Pancreas (tissue), 10 donors: ENCODE measurements at regions not wholly inside any gene's neighbourhood (a gene's known extent, or its start where the extent isn't known, plus 50 kb on each side); places are given as distances from the start of the nearest gene placed in this dataset.

Experiments
- ATAC-seq, 4 donors: fragments of 200-7000 bp; cut with Tn5 transposase; one replicate each; pipeline versions ENCODE4 v1.8.0 to v1.9.1; 2020; ENCODE audit warnings: mild to moderate bottlenecking in 4 of 4, moderate library complexity in 4 of 4
- DNase-seq, 6 donors: peaks; one replicate each; pipeline ENCODE4 v3.0.0-alpha.2; 2020
- FAIRE-seq: peaks from 2 replicates; lab custom pipeline; 2012; peaks lifted over from hg19 to GRCh38; lab: Jason Lieb, UNC
- H3K27ac ChIP-seq, 4 donors: fragments of 200-600 bp; sonication (generic); 1 replicate in 3 of 4; 2 replicates in 1 of 4; pipeline versions ENCODE4 v1.5.0 to v1.8.0; 2020
- H3K27me3 ChIP-seq, 4 donors: fragments of 200-600 bp; one replicate each; pipeline ENCODE4 v1.8.0; 2021
- H3K36me3 ChIP-seq, 3 donors: fragments of 200-600 bp; sonication (generic) in 1 of 3; one replicate each; pipeline versions ENCODE4 v1.5.0 to v1.8.0; 2020 to 2021
- H3K4me1 ChIP-seq, 3 donors: fragments of 200-600 bp; one replicate each; pipeline ENCODE4 v1.8.0; 2021
- H3K4me3 ChIP-seq, 4 donors: fragments of 200-600 bp; sonication (generic) in 2 of 4; one replicate each; pipeline versions ENCODE4 v1.5.0 to v1.8.0; 2020 to 2021
- H3K9me3 ChIP-seq, 4 donors: fragments of 200-600 bp; one replicate each; pipeline ENCODE4 v1.8.0; 2021
- CTCF ChIP-seq, 4 donors: fragments of 200-600 bp; sonication (generic) in 3 of 4; IDR thresholded peaks; one replicate each; pipeline versions ENCODE4 v1.5.0 to v1.8.0; 2021; ENCODE audit warnings: antibody characterized with exemption in 4 of 4
- WGBS, 2 donors: extraction: QIAGEN DNeasy Blood & Tissue Kit; methylation state at CpG; one replicate each; pipeline ENCODE4 v1.1.7; 2013; 5-methylcytosine and 5-hydroxymethylcytosine counted together
- intact Hi-C, 3 donors: fragments of 100-400 bp; cut with DNase I; formaldehyde crosslinking; loops; one replicate each; pipeline versions ENCODE4 v1.11.1 to v1.14.2; 2022
- donor health status: healthy with polysubstance abuse.
- donor health status: DM: no; HTN: no; CAD: no; lungs with moderate emphysema.
- donor health status: DM: no; HTN: no; CAD: no.
- donor health status: control.
- donor health status: control.
- donor health status: Bipolar disorder and iron deficiency.
- donor health status: DM: yes; HTN: yes; CAD: no.
- donor health status: DM: no; HTN: no; CAD: no.
- donor health status: DM: no; HTN: no; CAD: no.
- donor health status: DM: yes; HTN: yes; CAD: no.

GRCh38 chr4:116362583-116362982 is 722.8 kb downstream of the TRAM1L1 start:
- intact Hi-C loops, result no loop called here
- FAIRE-seq, result no peak
- no peaks in the 10 kb centered on the region for H3K4me1 ChIP-seq

GRCh38 chr4:116361790-116362189 is 723.6 kb downstream of the TRAM1L1 start:
- no peak for FAIRE-seq
- no peak for TF ChIP-seq CTCF (IDR thresholded peaks at IDR 0.05)
- intact Hi-C loops, result no loop called here
- ATAC-seq, result peak in 2 of 4 donors; percentile 23 to 32
- WGBS, 2 donors, result 36 to 49% methylated on average over 4 of the region's 4 CpGs
- no peaks in the 10 kb centered on the region for H3K27me3 ChIP-seq
- no peak overlapping the region for H3K4me3 ChIP-seq
- H3K9me3 ChIP-seq, result no peaks in the 10 kb centered on the region
- no peaks in the 10 kb centered on the region for H3K4me1 ChIP-seq
- no peaks in the 10 kb centered on the region for H3K36me3 ChIP-seq
- no peak overlapping the region for H3K27ac ChIP-seq
- DNase-seq, result peak in 2 of 6 donors; percentile 18 to 21

More at GRCh38 chr4:116362583-116362982, 722.8 kb downstream of the TRAM1L1 start:
- H3K9me3 ChIP-seq, result no peaks in the 10 kb centered on the region
- ATAC-seq (no peak), DNase-seq (no peak)
- no peaks in the 10 kb centered on the region for H3K27me3 ChIP-seq
- H3K27ac ChIP-seq, result no peak overlapping the region
- TF ChIP-seq CTCF (IDR thresholded peaks at IDR 0.05), result no peak
- H3K36me3 ChIP-seq, result no peaks in the 10 kb centered on the region
- no peak overlapping the region for H3K4me3 ChIP-seq

GRCh38 chr4:116358633-116359222 is 726.6 kb downstream of the TRAM1L1 start:
- DNase-seq, result peak in 5 of 6 donors; percentile 50 to 86 (median 59)
- no peaks in the 10 kb centered on the region for H3K4me1 ChIP-seq
- intact Hi-C loops, result no loop called here
- peak; percentile 46 to 75 (median 52) for TF ChIP-seq CTCF (IDR thresholded peaks at IDR 0.05)
- WGBS, 2 donors, result 19 to 21% methylated on average over 11 of the region's 11 CpGs
- H3K27me3 ChIP-seq, result no peaks in the 10 kb centered on the region
- peak; percentile 88 to 99 (median 95) for ATAC-seq
- H3K4me3 ChIP-seq, result no peak overlapping the region
- H3K27ac ChIP-seq, result no peak overlapping the region
- no peaks in the 10 kb centered on the region for H3K9me3 ChIP-seq
- no peak for FAIRE-seq
- no peaks in the 10 kb centered on the region for H3K36me3 ChIP-seq

GRCh38 chr4:116357758-116358157 is 727.6 kb downstream of the TRAM1L1 start:
- H3K27me3 ChIP-seq, result peaks cover 0 to 3% (median 0%) of the 10 kb centered on the region in 4 donors
- intact Hi-C loops, result no loop called here
- no peaks in the 10 kb centered on the region for H3K9me3 ChIP-seq
- ATAC-seq (peak; percentile 41 to 68 (median 56)), FAIRE-seq (no peak), DNase-seq (peak in 3 of 6 donors; percentile 65 to 80 (median 66))
- H3K4me1 ChIP-seq, result no peaks in the 10 kb centered on the region
- H3K4me3 ChIP-seq, result no peak overlapping the region
- no peaks in the 10 kb centered on the region for H3K36me3 ChIP-seq
- 51 to 69% methylated on average over 4 of the region's 4 CpGs for WGBS, 2 donors
- no peak for TF ChIP-seq CTCF (IDR thresholded peaks at IDR 0.05)
- no peak overlapping the region for H3K27ac ChIP-seq

DNA sequence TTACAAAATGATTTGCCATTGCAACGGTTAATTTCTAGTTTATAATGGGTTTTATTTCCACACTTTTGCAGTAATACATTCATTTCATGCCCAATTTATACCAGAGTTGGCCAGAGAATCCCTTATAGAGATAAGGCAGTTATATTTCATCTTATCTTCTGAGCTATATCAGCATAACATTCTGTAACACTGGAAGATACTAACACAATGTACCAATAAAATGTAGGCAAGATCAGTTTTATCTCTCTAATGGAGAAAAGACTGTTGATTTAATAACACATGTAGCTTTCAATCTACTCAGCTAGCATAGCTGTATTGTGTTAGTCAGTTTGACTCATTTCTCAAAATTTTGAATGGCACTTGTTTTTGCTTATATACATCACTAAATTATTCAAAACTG is 738.6 kb downstream of the TRAM1L1 start:
- 53 to 57% methylated on average over 1 of the region's 1 CpG for WGBS, 2 donors
- no peak overlapping the region for H3K4me3 ChIP-seq
- no peak for TF ChIP-seq CTCF (IDR thresholded peaks at IDR 0.05)
- intact Hi-C loops, result no loop called here
- FAIRE-seq (no peak), ATAC-seq (no peak), DNase-seq (no peak)
- H3K27ac ChIP-seq, result no peak overlapping the region
- H3K4me1 ChIP-seq, result no peaks in the 10 kb centered on the region
- no peaks in the 10 kb centered on the region for H3K27me3 ChIP-seq
- no peaks in the 10 kb centered on the region for H3K36me3 ChIP-seq
- no peaks in the 10 kb centered on the region for H3K9me3 ChIP-seq
